SIG-M5 (cell line): ENCODE measurements at regions not wholly inside any gene's neighbourhood (a gene's known extent, or its start where the extent isn't known, plus 50 kb on each side); places are given as distances from the start of the nearest gene placed in this dataset.

ENCODE experiments used
- DNase-seq: peaks from one replicate; lab custom pipeline; 2025; lab: John Stamatoyannopoulos, UW

- no peak for DNase-seq
Measured at GRCh38 chr11:127224276-127224675, 223.7 kb upstream of the KIRREL3 start.

GRCh38 chr11:127223633-127224032 lies 223.1 kb upstream of the KIRREL3 start:
- DNase-seq = no peak

- DNase-seq = no peak
Measured at GRCh38 chr11:127223026-127223425, 222.5 kb upstream of the KIRREL3 start.

DNA sequence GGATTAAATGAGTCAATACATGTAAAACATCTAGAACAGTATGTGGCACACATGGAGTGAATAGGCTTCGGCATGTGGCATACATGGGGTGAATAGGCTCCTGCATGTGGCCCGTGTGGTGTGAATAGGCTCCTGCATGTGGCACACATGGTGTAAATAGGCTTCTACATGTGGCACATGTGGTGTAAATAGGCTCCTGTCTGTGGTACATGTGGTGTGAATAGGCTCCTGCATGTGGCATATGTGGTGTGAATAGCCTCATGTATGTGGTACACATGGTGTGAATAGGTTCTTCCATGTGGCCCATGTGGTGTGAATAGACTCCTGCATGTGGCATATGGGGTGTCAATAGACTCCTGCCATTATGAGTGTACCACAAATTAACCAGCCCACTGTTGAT lies 219.1 kb upstream of the KIRREL3 start:
- DNase-seq = no peak

- no peak for DNase-seq
Measured at GRCh38 chr11:127218275-127218608, 217.7 kb upstream of the KIRREL3 start.

DNA sequence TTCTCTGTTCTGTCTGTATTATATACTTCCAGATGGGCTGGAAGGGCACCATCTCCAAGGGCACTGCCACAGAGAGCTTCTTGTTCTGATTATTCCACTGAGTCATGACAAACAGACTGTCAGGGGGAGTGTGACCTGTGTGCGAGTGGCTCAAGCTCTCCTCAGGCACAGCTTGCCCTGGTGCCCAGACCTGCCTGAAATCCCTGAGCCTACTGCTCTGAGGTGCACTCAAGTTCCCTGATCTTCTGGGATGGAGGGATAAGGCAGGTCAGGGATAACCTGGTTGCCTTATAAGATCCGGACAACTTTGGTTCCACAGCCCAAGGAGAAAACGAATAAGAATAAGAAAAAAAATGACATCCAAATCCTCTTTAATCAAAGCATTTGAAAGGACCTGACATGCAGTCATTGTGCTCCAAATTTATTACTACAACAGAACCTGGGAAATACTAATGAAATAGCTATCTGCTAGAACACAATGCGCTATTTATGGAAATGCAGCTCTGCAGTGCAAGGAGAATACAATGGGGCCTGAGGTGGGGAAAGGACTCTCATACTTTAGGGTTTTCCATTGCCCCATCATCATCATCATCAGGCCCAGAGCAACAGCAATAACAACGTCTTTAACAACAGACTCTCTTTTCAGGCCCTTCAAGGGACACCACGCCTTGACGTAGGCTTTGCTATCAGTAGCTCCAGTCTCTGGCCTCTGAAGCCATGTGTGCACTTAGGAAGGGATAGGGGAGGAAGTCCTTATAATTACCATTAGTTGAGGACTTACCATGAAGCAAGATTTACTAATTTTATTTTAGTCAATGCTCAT lies 217.1 kb upstream of the KIRREL3 start:
- DNase-seq = no peak

DNA sequence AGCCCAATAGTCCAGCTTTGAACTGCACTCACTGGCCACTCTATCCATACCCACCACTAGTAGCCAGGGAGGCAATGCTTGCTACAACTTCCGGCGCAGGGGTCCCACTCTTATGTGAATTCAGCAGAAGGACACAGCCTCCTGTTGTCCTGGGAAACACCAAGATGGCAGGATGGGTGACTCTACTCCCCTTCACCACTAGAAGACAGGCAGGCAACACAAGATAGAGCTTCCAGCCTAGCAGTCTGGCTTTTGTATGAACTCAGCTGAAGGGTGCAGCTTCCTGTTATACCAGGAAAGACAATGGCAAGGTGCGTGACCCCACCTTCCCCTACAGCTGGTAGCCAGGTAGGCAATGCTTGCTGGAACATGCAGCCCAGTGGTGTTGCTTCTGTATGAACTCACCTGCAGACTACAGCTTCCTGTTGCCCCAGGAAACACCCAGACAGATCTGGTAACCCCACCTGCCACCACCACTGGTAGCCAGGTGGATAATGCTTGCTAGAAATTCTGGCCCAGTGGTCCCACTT lies 205.2 kb upstream of the KIRREL3 start:
- no peak for DNase-seq

GRCh38 chr11:127203490-127203889 lies 202.9 kb upstream of the KIRREL3 start:
- DNase-seq = no peak

- no peak for DNase-seq
Measured at GRCh38 chr11:127202105-127202504, 201.5 kb upstream of the KIRREL3 start.

DNA sequence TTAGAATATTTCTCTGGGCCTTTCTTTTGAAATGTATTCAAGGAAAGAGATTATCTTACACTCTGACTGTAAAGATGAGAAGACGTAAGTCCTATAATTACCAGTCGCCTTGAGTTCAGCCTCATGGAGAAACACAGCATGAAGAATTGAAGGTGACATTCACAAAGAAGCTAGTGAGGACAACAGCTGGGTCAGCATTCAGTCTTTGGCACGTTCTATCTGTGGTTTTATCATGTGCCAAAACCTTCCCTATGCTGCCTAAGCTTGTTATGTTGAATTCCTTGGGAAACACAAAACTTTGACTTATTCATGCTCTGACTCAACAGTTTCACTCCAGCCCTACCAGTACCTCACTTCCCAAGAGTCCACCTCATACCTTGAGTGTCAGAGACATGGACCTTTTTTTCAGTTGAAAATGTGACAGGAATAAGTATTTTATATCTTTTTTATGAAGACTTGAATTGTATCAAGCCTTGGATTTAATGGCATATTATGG lies 198.8 kb upstream of the KIRREL3 start:
- no peak for DNase-seq

- DNase-seq = no peak
Measured at GRCh38 chr11:127195501-127196120, 195.0 kb upstream of the KIRREL3 start.

DNA sequence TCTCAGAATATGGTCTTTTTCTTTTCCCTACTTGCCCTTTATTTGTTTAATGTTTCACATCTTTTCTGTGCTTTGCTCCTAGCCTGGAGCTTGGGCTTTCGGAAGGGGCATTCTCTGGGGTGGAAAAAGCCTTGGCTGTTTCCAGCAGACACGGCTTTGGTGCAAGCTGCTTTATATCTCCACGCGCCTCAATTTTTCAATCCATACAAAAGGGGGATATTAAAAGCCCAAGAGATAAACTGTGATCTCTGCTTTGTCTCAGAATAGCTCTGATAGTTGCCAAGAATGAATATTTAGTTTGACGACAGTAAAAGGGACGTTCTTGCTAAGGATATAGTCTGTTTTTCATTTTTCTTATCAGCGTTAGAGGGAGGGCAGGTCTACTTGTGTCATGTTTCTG lies 194.0 kb upstream of the KIRREL3 start:
- no peak for DNase-seq

DNA sequence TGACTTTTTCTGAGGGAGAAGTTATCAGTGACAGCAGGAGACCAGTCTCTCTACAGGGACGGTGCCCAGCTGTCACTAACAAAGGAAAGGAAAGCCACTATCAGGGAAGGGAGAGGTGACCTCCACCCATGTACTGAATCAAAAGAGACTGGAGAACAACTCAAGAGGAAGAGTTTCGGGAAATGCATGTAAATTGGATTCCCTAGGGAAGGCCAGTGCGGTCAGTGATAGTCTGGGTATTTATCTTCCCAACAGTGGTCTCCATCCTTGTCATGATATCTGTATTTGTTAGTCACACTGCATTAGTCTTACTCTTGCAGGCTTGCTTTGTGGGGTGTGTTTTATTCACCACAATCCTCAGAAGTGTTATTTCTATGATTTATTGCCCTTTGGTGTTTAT lies 193.4 kb upstream of the KIRREL3 start:
- DNase-seq = no peak

- no peak for DNase-seq
Measured at GRCh38 chr11:127191689-127192088, 191.1 kb upstream of the KIRREL3 start.

DNA sequence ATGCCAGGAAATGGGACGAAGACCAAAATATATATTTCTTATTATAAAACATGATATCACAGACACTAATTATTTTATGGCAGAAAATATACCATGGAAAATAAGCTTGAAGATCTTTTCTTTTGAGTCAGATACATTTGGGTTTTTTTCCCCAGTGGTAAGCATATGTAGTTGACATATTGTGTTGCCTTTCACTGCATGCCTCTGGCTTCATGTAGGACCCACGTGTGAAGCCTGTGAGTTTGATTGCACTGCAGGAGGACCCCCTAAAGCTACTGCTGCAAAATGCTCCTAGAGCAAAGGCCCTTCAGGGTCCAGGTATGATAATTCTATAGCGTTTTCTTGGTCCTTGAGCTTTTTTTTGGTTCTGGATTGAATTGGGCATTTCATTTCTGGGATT lies 190.7 kb upstream of the KIRREL3 start:
- no peak for DNase-seq

- no peak for DNase-seq
Measured at GRCh38 chr11:127182586-127183203, 182.1 kb upstream of the KIRREL3 start.

DNA sequence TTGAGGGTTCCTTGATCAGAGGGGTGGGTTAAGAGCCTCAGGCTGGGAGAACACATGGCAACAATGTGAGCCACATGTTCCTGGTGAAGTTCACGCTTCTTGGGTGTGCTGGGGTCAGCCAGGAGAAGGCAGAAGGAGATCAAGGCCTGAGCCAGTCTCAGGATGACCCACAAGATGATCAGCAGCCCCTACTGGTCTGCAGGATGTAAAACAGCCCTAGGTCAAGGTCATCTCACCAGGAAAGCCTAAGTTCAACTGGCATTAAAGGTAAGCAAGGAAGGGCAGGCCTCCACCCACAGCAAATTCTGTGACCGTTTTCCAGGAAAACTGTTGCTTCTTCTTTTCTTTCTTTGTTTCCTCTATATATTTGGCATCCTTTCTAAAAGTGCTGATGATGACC lies 156.7 kb upstream of the KIRREL3 start:
- no peak for DNase-seq

- DNase-seq = no peak
Measured at GRCh38 chr11:127149410-127149809, 148.8 kb upstream of the KIRREL3 start.

DNA sequence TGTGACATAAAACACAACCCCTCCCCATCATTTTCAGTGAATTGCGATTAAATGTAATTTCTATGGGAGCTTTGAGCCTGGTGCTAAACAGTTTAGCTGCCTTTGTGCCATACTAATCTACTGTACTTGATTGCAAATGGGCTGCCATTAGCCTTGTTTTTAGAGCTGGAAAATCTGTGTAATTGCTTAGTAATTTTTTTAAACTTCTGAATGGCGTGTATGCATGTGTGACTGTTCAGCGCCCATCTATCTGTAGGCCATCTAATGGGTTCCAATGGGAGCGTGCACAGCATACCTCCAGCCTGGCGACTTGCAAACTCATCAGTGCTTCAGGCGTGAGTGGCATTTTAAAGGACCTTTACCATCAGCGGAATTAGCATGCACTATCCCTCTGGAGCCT lies 142.7 kb upstream of the KIRREL3 start:
- no peak for DNase-seq

- DNase-seq = no peak
Measured at GRCh38 chr11:127138613-127139012, 138.0 kb upstream of the KIRREL3 start.

- no peak for DNase-seq
Measured at GRCh38 chr11:127137771-127138280, 137.3 kb upstream of the KIRREL3 start.

DNA sequence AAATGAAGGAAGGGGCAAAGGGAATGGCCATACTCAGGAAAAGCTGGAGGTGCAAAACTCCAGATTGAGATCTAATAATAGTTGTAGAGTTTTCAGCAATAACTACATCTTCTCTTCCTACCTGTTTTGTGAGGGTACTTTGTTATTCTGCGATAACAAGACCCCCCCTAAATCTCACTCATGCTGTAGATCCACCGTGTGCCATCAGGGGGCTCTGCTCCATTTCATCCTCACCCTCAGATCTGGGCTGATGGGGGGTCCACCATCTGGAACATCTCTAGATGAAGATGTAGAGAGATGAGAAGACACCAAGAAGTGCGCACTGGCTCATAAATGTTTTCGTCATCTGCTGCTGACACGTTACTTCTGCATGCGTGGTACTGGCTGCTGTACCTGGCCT lies 135.9 kb upstream of the KIRREL3 start:
- no peak for DNase-seq

DNA sequence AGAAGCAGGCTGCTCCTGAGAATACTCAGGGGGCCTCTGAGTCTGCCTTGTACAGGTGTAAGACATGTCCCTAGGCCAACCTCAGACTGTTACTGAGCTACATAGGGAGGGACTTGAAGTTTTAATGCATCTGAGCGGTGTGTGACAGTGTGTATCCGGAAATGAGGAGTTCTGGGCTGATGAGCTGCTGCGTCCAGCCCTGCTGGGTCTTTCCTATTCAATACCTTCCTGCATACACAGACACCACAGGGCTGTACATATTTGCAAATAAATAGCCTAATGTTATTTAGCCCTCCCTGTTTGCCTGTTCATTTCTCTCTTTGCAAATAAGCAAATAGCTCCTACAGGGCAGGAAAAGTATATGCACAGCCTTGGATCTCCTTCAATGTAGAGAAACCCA lies 134.7 kb upstream of the KIRREL3 start:
- DNase-seq = no peak
